Right renal pelvis (tissue), 4 donors: ENCODE measurements at regions not wholly inside any gene's neighbourhood (a gene's known extent, or its start where the extent isn't known, plus 50 kb on each side); places are given as distances from the start of the nearest gene placed in this dataset.
A peak's percentile ranks its signal among the peaks of the same experiment; 100 is the strongest.

ENCODE experiments used
- DNase-seq, 4 donors: peaks; one replicate each; pipeline ENCODE4 v3.0.0-alpha.2; 2013; ENCODE audit warnings: low read depth in 4 of 4, low spot score in 3 of 4, missing footprints in 1 of 4

DNA sequence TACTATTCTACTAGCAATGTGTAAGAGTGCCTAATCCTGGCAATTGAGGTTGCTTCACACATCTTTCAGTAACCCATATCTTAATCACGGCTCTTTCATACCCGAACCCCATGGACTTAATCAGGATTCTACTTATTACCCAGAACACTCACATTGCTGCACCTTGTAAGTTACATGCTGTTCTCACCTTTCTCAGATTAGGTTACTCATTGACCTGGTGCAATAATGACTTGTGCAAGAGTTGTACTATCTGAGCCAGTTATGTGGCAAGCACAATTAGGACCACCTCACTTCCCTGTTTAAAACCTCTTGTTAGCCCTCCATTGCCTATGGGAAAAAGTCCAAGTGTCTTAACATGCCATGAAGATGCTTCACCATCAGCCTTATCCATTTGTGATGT lies 306.7 kb upstream of the E2F7 start:
- no peak for DNase-seq

DNA sequence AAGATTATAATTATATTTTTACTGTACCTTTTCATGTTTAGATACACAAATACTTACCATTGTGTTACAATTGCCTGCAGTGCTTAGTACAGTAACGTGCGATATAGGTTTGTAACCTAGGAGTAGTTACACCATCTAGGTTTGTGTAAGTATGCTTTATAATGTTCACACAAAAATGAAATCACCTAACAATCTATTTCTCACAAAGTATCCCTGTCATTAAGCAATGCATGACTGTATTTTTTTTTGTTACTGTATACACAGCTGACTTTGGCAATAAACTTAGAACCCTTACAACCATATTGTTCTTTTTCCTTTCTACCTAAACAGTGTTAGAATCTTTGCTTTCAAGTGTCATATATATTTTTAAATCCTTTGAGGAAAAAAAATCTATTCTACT lies 303.0 kb upstream of the E2F7 start:
- DNase-seq, result no peak

DNA sequence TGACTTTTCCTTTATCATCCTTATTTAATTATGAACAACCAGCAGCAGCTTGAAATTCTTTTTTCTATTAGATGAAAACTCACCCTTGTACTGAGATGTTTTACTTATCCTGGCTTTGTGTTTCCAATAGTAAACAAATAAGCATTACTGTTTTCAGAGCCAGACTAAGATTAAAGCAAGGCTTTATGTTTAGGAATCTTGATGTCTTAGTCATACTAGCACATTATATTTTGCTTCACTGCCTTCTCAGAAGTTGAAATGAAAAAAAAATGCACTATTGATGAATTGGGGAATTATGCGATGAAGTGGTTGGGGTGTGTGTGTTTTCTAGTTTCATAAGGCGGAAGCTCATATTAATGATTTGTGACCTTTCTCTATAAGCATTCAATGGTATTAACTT lies 301.2 kb upstream of the E2F7 start:
- DNase-seq, result no peak

GRCh38 chr12:77364400-77364799 lies 299.0 kb upstream of the E2F7 start:
- no peak for DNase-seq

GRCh38 chr12:77362509-77363210 lies 297.3 kb upstream of the E2F7 start:
- no peak for DNase-seq

DNA sequence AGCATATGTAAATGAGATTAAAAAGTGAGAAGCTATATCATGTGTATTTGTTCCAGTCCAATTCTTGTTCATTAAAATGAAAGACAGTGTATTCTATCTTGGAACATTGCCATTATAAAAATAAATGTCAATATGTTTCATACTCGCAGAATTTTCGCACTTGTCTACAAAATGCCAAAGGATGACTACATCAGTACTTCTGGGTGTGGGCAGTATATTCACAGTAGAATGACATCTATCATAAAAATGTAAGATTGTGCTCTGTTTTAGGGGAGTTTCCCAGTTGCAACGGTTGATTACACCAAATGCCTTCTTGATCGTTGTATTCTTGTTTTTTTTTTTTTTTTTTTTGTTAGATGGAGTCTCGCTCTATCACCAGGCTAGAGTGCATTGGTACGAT lies 292.3 kb upstream of the E2F7 start:
- DNase-seq, result no peak

GRCh38 chr12:77354766-77355362 lies 289.5 kb upstream of the E2F7 start:
- DNase-seq, result no peak

DNA sequence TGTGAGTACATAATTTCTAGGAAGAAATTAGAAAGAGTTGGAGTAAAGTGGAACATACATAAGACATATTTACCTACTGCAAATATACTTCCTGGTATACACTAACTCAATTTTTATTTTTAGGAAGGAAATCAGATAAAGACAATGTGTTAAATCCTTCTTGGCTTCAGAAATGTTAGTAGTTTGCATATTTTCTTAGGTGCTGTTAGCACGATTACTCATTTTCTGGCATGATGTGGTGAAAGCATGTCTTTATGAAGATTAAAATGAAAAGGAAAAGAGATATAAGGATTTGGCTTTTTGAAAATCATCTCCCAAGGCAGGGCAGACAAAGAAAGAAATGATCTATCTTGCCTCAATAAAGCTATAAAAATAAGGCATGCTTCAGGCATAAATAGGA lies 287.6 kb upstream of the E2F7 start:
- no peak for DNase-seq

DNA sequence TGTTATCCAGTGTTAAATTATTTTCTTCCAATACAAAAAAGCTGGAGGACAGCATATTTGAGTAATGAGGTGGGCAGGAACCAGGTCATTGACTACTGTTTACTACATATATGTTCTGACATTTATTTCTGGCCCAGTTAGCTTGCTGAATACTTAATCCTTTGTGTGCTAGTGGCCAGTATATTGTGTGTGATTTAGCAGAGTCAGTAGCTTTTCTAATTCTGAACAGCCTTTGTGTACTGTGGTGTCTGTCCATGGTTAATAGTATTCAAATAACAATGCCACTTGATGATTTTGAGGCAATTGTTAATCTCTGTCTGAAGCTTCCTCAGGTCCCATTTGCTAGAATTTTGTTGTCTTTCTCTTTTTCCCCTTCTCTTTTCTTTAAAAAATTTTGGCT lies 286.5 kb upstream of the E2F7 start:
- DNase-seq, result no peak

DNA sequence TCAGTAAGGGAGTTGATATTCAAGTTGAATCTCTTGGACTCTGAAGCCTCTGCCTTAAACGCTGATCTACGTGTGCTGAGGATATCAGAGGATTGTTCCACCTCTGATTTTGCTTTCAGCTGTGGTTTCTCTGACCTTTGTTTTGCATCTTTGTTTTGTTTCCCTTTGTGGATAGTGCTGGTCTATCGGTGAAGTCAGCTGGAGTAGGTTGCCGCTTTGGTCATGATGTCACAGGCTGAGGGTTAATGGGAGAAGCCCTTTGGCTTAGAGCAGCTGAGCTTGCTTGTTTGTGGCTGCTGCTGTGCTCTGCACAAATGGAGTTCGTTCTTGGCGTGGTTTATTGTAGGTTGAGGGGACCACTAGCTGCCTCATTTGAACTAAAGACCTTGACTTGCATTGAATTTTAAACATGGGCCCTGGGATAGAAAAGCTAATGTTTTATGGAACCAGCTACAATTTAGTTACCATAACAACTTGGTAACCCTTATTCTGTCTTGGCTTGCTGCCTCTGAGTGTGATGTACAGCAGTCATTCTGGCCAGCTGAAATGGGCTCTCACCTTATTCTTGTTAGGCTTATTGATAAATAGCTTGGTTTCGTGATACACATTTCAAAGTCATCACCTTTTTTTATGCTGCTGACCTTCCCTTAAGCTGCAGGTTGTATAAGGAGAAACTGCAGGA lies 284.5 kb upstream of the E2F7 start:
- DNase-seq, result no peak

DNA sequence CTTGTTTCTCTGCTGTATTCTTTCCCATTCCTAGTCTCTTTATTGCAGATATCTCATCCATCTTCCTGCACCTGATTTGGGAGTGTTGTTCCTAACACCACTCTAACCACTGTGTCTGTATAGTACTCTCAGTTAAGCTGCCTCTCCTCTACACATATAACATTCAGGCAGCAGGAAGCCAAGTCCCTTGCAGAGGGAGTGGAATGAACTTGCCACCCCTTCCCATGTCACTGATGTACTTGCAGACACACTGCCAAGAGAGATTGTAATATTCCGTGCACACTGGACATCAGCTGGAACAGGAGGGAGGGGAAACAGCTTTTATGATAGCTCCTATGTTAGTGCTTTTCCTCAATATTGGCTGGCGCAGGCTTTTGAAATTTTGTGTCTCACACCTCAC lies 281.6 kb upstream of the E2F7 start:
- no peak for DNase-seq

- DNase-seq, result no peak
Observed at GRCh38 chr12:77345336-77345735, 280.0 kb upstream of the E2F7 start.

DNA sequence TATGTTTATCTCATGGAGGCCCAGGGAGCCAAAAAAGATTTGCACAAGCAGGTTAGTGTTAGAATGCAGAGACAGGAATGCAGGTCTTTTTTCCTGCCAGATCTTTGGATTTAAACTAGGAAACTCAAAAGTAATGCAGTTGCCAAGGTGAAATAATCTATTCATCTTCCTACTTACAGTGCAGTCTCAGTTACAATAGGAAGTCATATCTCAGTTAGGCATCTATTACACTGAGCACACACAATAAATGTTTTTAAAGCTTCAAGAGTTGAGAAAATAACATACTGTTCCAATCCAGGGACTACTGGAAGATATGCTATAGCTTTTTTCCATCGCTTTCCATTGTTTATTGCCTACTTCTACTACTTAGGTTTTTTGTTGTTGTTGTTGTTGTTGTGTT lies 279.3 kb upstream of the E2F7 start:
- DNase-seq, result no peak

GRCh38 chr12:77343291-77343690 lies 277.9 kb upstream of the E2F7 start:
- DNase-seq, result no peak

GRCh38 chr12:77342253-77342652 lies 276.9 kb upstream of the E2F7 start:
- DNase-seq, result no peak

DNA sequence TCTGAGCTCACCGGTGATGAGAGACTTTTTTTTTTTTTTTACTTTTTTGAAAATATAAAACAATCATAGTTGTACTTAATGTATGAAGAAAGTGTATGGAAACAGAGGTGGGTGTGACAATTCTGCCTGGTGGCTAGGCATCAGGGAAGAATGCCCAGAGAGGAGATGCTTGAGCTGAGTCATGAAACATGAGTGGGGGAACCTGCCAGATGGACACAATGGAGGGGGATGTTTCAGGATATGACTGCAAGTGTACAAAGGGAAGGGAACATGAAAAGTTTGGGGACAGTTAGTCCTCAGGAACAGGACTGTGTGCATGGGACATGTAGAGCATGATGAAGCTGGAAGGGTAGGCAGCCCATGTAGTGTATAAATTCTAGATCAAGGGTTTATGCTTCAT lies 274.2 kb upstream of the E2F7 start:
- no peak for DNase-seq

DNA sequence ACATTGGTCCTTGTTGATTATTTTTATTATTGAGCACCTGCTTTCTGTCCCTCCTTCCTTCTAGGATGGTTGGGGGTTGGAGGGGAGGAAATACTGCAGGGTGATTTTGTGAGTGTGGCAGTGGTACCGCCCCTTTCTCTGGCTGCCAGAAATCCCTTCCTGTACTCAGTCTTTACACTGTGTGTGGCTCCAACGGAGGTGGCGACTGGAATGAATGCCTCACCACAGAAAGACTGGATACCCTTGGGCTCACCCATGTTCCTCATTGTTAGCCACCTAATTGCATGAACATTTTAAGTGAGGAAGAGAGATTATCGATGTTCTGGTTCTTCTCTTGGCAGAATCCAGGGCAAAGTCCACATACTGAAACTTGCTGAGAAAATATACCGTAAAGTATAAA lies 272.0 kb upstream of the E2F7 start:
- no peak for DNase-seq

DNA sequence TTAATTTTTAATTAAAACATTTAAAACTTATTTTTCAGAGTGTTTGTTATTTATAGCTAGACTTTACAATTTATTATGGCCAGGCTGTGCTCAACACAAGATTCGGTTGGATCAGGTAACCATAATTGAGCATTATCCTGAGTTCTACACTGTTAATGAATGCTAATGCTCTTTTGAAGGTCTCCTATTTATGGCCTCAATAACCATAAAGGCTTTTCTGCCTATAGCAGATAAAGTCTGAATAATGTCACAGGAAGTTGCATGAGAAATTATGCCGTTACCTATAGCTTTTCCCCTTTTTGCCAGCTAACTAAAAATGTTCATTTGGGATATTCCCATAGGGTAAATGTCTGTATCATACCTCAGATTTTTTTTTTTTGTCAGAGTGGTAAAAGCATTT lies 269.4 kb upstream of the E2F7 start:
- DNase-seq, result no peak

- no peak for DNase-seq
Observed at GRCh38 chr12:77328326-77328725, 263.0 kb upstream of the E2F7 start.

GRCh38 chr12:77325511-77326236 lies 260.3 kb upstream of the E2F7 start:
- no peak for DNase-seq

GRCh38 chr12:77324763-77325468 lies 259.5 kb upstream of the E2F7 start:
- DNase-seq, result peak; percentile 59 to 67 (median 66)
